ENCODE measurements at regions not wholly inside any gene's neighbourhood (a gene's known extent, or its start where the extent isn't known, plus 50 kb on each side); places are given as distances from the start of the nearest gene placed in this dataset.

- H3K9me3 ChIP-seq = no peaks in the 10 kb centered on the region
- no peak overlapping the region for H3K4me3 ChIP-seq
- no peaks in the 10 kb centered on the region for H3K27me3 ChIP-seq
- FAIRE-seq (no peak), DNase-seq (no peak), ATAC-seq (no peak)
- H3K27ac ChIP-seq = no peak overlapping the region
- intact Hi-C loops (cut with DNase I) = no loop called here
- H3K36me3 ChIP-seq = no peaks in the 10 kb centered on the region
- no peaks in the 10 kb centered on the region for H3K4me1 ChIP-seq
- TF ChIP-seq, protein P1, sequence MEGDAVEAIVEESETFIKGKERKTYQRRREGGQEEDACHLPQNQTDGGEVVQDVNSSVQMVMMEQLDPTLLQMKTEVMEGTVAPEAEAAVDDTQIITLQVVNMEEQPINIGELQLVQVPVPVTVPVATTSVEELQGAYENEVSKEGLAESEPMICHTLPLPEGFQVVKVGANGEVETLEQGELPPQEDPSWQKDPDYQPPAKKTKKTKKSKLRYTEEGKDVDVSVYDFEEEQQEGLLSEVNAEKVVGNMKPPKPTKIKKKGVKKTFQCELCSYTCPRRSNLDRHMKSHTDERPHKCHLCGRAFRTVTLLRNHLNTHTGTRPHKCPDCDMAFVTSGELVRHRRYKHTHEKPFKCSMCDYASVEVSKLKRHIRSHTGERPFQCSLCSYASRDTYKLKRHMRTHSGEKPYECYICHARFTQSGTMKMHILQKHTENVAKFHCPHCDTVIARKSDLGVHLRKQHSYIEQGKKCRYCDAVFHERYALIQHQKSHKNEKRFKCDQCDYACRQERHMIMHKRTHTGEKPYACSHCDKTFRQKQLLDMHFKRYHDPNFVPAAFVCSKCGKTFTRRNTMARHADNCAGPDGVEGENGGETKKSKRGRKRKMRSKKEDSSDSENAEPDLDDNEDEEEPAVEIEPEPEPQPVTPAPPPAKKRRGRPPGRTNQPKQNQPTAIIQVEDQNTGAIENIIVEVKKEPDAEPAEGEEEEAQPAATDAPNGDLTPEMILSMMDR (IDR thresholded peaks at IDR 0.05) = no peak
Observed at GRCh38 chr2:39902103-39902502, 123.0 kb upstream of the THUMPD2 start.

DNA sequence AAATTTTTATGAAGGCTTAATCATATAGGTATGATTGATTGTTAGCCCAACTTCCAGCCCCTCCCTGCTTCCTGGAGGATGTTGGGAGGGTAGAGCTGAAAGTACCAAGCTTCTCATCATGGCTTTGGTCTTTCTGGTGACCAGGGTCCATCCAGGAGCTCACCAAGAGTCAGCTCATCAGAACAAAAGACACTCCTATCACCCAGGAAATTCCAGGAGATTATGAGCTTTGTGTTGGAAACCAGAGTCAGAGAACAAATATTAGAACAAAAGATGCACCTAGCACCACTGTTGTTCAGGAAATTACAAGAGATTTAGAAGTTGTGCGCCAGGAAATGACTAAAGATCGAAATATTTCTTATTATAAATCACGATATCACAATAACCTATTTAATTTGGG is 119.9 kb upstream of the THUMPD2 start:
- H3K4me1 ChIP-seq = no peaks in the 10 kb centered on the region
- DNase-seq (no peak), FAIRE-seq (no peak), ATAC-seq (no peak)
- H3K9me3 ChIP-seq = no peaks in the 10 kb centered on the region
- TF ChIP-seq, protein P1 (IDR thresholded peaks at IDR 0.05) = no peak
- no peak overlapping the region for H3K27ac ChIP-seq
- no peak overlapping the region for H3K4me3 ChIP-seq
- intact Hi-C loops (cut with DNase I) = no loop called here
- no peaks in the 10 kb centered on the region for H3K27me3 ChIP-seq
- H3K36me3 ChIP-seq = no peaks in the 10 kb centered on the region
- 69 to 82% methylated on average over 3 of the region's 3 CpGs for WGBS, 2 donors

GRCh38 chr2:39897273-39897672 is 118.2 kb upstream of the THUMPD2 start:
- no peaks in the 10 kb centered on the region for H3K9me3 ChIP-seq
- H3K4me3 ChIP-seq = no peak overlapping the region
- DNase-seq = no peak
- H3K27me3 ChIP-seq = no peaks in the 10 kb centered on the region
- no peak for ATAC-seq
- no peak overlapping the region for H3K27ac ChIP-seq
- TF ChIP-seq, protein P1 (IDR thresholded peaks at IDR 0.05) = no peak
- 65 to 79% methylated on average over 5 of the region's 5 CpGs for WGBS, 2 donors
- no peaks in the 10 kb centered on the region for H3K4me1 ChIP-seq
- intact Hi-C loops (cut with DNase I) = no loop called here
- no peak for FAIRE-seq
- no peaks in the 10 kb centered on the region for H3K36me3 ChIP-seq

- intact Hi-C loops (cut with DNase I) = no loop called here
- H3K36me3 ChIP-seq = no peaks in the 10 kb centered on the region
- DNase-seq (no peak), FAIRE-seq (no peak), ATAC-seq (no peak)
- H3K27me3 ChIP-seq = no peaks in the 10 kb centered on the region
- no peak overlapping the region for H3K27ac ChIP-seq
- H3K9me3 ChIP-seq = no peaks in the 10 kb centered on the region
- 64 to 69% methylated on average over 8 of the region's 8 CpGs for WGBS, 2 donors
- no peaks in the 10 kb centered on the region for H3K4me1 ChIP-seq
- no peak overlapping the region for H3K4me3 ChIP-seq
- TF ChIP-seq, protein P1 (IDR thresholded peaks at IDR 0.05) = no peak
Observed at GRCh38 chr2:39894082-39894481, 115.0 kb upstream of the THUMPD2 start.

- TF ChIP-seq, protein P1 (IDR thresholded peaks at IDR 0.05) = no peak
- WGBS, 2 donors = 53 to 62% methylated on average over 4 of the region's 4 CpGs
- Histone ChIP-seq H3K27me3 (no peaks in the 10 kb centered on the region), H3K4me3 (no peak overlapping the region), H3K4me1 (no peaks in the 10 kb centered on the region), H3K36me3 (no peaks in the 10 kb centered on the region), H3K9me3 (no peaks in the 10 kb centered on the region), H3K27ac (no peak overlapping the region)
- ATAC-seq (no peak), DNase-seq (no peak), FAIRE-seq (no peak)
- intact Hi-C loops (cut with DNase I) = no loop called here
Observed at GRCh38 chr2:39893616-39894015, 114.6 kb upstream of the THUMPD2 start.
